ENCODE measurements at regions not wholly inside any gene's neighbourhood (a gene's known extent, or its start where the extent isn't known, plus 50 kb on each side); places are given as distances from the start of the nearest gene placed in this dataset.

DNA sequence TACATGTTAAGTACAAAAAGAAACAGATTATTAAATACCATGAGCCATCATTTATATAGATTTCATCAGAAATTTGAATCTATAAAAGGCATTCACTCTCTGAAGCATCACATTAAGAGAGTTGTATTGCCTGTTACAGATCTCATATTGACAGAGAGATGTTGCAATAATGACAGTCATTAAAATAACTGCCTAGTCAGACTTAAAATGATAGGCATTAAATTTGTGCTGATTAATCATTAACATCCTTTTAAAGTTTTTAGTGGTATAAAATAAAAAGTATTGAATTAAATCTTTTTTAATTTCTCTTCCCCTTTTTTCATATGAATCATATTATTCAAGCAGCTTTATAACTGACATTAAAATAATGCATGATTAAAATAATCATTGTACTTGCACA lies 404.9 kb upstream of the FAM174A start:
- TF ChIP-seq, protein P1, sequence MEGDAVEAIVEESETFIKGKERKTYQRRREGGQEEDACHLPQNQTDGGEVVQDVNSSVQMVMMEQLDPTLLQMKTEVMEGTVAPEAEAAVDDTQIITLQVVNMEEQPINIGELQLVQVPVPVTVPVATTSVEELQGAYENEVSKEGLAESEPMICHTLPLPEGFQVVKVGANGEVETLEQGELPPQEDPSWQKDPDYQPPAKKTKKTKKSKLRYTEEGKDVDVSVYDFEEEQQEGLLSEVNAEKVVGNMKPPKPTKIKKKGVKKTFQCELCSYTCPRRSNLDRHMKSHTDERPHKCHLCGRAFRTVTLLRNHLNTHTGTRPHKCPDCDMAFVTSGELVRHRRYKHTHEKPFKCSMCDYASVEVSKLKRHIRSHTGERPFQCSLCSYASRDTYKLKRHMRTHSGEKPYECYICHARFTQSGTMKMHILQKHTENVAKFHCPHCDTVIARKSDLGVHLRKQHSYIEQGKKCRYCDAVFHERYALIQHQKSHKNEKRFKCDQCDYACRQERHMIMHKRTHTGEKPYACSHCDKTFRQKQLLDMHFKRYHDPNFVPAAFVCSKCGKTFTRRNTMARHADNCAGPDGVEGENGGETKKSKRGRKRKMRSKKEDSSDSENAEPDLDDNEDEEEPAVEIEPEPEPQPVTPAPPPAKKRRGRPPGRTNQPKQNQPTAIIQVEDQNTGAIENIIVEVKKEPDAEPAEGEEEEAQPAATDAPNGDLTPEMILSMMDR (IDR thresholded peaks at IDR 0.05): no peak
- no peak for TF ChIP-seq POLR2A (IDR thresholded peaks at IDR 0.05)
